IMR-90 (cell line): ENCODE measurements at regions not wholly inside any gene's neighbourhood (a gene's known extent, or its start where the extent isn't known, plus 50 kb on each side); places are given as distances from the start of the nearest gene placed in this dataset.

Experiments used
- ATAC-seq: fragments of 200-7000 bp; cut with Tn5 transposase; 2 replicates; pipeline ENCODE4 v1.9.1; 2020; ENCODE audit warnings: low read depth, mild to moderate bottlenecking, moderate library complexity
- BruUV-seq: library from RNA; stranded (reverse); fragments of 400-500 nt; replicated peaks from 2 replicates; lab custom pipeline; 2021; lab: Mats Ljungman, UMichigan
- CTCF ChIA-PET: fragments of 300-600 bp; formaldehyde crosslinking; extraction: SDS; loops from one replicate; lab custom pipeline; 2021; ENCODE audit warnings: antibody characterized with exemption; lab: Yijun Ruan, JAX
- POLR2A ChIA-PET: fragments of 300-600 bp; sonication (Branson Sonifier 250); formaldehyde crosslinking; loops from one replicate; lab custom pipeline; 2022; ENCODE audit warnings: antibody characterized with exemption; ENCODE audit not compliant: unreplicated experiment; lab: Charles Lee
- DNase-seq: peaks from one replicate; pipeline ENCODE4 v3.0.0; 2013
- H2AFZ ChIP-seq: replicated peaks from 2 replicates; pipeline ENCODE3; 2013; ENCODE audit warnings: low read length, mild to moderate bottlenecking; ENCODE audit not compliant: poor library complexity
- H2AK5ac ChIP-seq: 2 replicates; pipeline ENCODE4 v1.6.1; 2013; ENCODE audit warnings: low read depth, low read length, inconsistent platforms
- H2AK9ac ChIP-seq: replicated peaks from 2 replicates; pipeline ENCODE3; 2013; ENCODE audit warnings: mild to moderate bottlenecking, low read depth, low read length, moderate library complexity; ENCODE audit not compliant: poor library complexity
- H2BK120ac ChIP-seq: 2 replicates; pipeline ENCODE4 v1.6.1; 2013; ENCODE audit warnings: low read depth, low read length, inconsistent platforms
- H2BK15ac ChIP-seq: 3 replicates; pipeline ENCODE4 v1.6.1; 2013; ENCODE audit warnings: low read depth, low read length, inconsistent platforms
- H2BK20ac ChIP-seq: 2 replicates; pipeline ENCODE4 v1.6.1; 2013; ENCODE audit warnings: low read depth, mild to moderate bottlenecking, inconsistent platforms, low read length, moderate library complexity
- H2BK5ac ChIP-seq: 2 replicates; pipeline ENCODE4 v1.6.1; 2013; ENCODE audit warnings: mild to moderate bottlenecking, low read depth, low read length, inconsistent platforms; ENCODE audit not compliant: poor library complexity, severe bottlenecking
- H3K14ac ChIP-seq: replicated peaks from 2 replicates; pipeline ENCODE4 v1.6.1; 2013; ENCODE audit warnings: low read depth, low read length, inconsistent platforms
- H3K18ac ChIP-seq: 2 replicates; pipeline ENCODE4 v1.6.1; 2013; ENCODE audit warnings: low read depth, low read length, control low read depth
- H3K23ac ChIP-seq: 2 replicates; pipeline ENCODE4 v1.6.1; 2013; ENCODE audit warnings: low read depth, low read length, inconsistent platforms
- H3K27ac ChIP-seq: 2 replicates; pipeline ENCODE4 v1.5.1; 2013; ENCODE audit warnings: mild to moderate bottlenecking, control low read depth, low read length; ENCODE audit not compliant: insufficient read depth
- H3K27me3 ChIP-seq: 2 replicates; pipeline ENCODE4 v1.6.1; 2013; ENCODE audit warnings: low read length; ENCODE audit not compliant: control insufficient read depth, insufficient read depth
- H3K36me3 ChIP-seq: 2 replicates; pipeline ENCODE4 v1.6.1; 2013; ENCODE audit warnings: low read length, mixed read lengths; ENCODE audit not compliant: control insufficient read depth, insufficient read depth
- H3K4ac ChIP-seq: 2 replicates; pipeline ENCODE4 v1.6.1; 2013; ENCODE audit warnings: low read depth, low read length, inconsistent platforms
- H3K4me1 ChIP-seq: 2 replicates; pipeline ENCODE4 v1.6.1; 2013; ENCODE audit warnings: low read length, mixed read lengths; ENCODE audit not compliant: control insufficient read depth, insufficient read depth
- H3K4me2 ChIP-seq: 2 replicates; pipeline ENCODE4 v1.6.1; 2013; ENCODE audit warnings: low read depth, mild to moderate bottlenecking, control low read depth, low read length, moderate library complexity
- H3K4me3 ChIP-seq: 2 replicates; pipeline ENCODE4 v1.5.1; 2013; ENCODE audit warnings: low read depth, mild to moderate bottlenecking, control low read depth, low read length, moderate library complexity; ENCODE audit not compliant: insufficient read depth
- H3K56ac ChIP-seq: 2 replicates; pipeline ENCODE4 v1.6.1; 2013; ENCODE audit warnings: low read length, inconsistent platforms; ENCODE audit not compliant: insufficient read depth; ENCODE audit errors: extremely low read depth
- H3K79me1 ChIP-seq, 2 experiments: 2 replicates each; pipeline ENCODE4 v1.6.1; 2013; ENCODE audit warnings: low read length in 2 of 2, inconsistent platforms in 1 of 2, low read depth in 1 of 2
- H3K9ac ChIP-seq: 2 replicates; pipeline ENCODE4 v1.6.1; 2013; ENCODE audit warnings: low read depth, low read length, control low read depth
- H3K9me1 ChIP-seq: 2 replicates; pipeline ENCODE4 v1.6.1; 2013; ENCODE audit warnings: low read length, inconsistent platforms; ENCODE audit not compliant: insufficient read depth
- H3K9me3 ChIP-seq: 2 replicates; pipeline ENCODE4 v1.6.1; 2013; ENCODE audit warnings: low read length; ENCODE audit not compliant: control insufficient read depth, insufficient read depth
- H4K20me1 ChIP-seq: 2 replicates; pipeline ENCODE4 v1.6.1; 2013; ENCODE audit warnings: low read length, inconsistent platforms; ENCODE audit not compliant: insufficient read depth
- H4K5ac ChIP-seq: 2 replicates; pipeline ENCODE4 v1.6.1; 2013; ENCODE audit warnings: mild to moderate bottlenecking, low read depth, low read length, control low read depth
- H4K8ac ChIP-seq, 2 experiments: 2 replicates each; pipeline ENCODE4 v1.6.1; 2013; ENCODE audit warnings: low read depth in 2 of 2, low read length in 2 of 2, control low read depth in 1 of 2, inconsistent platforms in 1 of 2
- H4K91ac ChIP-seq: 2 replicates; pipeline ENCODE4 v1.6.1; 2013; ENCODE audit warnings: low read depth, low read length, inconsistent platforms; ENCODE audit not compliant: insufficient read depth
- CEBPB ChIP-seq: IDR thresholded peaks from 2 replicates; pipeline ENCODE4 v1.6.1; 2012; ENCODE audit warnings: low read depth, low read length, improper control_type of control experiment
- MAFK ChIP-seq: IDR thresholded peaks from 2 replicates; pipeline ENCODE4 v1.6.1; 2012; ENCODE audit warnings: low read depth, low read length, improper control_type of control experiment
- MXI1 ChIP-seq: IDR thresholded peaks from 2 replicates; pipeline ENCODE4 v1.6.1; 2012; ENCODE audit warnings: low read depth, mild to moderate bottlenecking, low read length, moderate library complexity, borderline replicate concordance
- POLR2A ChIP-seq: IDR thresholded peaks from 2 replicates; pipeline ENCODE4 v1.6.1; 2012; ENCODE audit warnings: mild to moderate bottlenecking, low read depth, low read length
- RAD21 ChIP-seq: IDR thresholded peaks from 2 replicates; pipeline ENCODE4 v1.6.1; 2012; ENCODE audit warnings: low read length, improper control_type of control experiment
- RCOR1 ChIP-seq: IDR thresholded peaks from 2 replicates; pipeline ENCODE4 v1.6.1; 2012; ENCODE audit warnings: mild to moderate bottlenecking, low read length, improper control_type of control experiment; ENCODE audit not compliant: insufficient replicate concordance
- WGBS, 2 experiments: methylation state at CpG; one replicate each; pipeline versions ENCODE4 v1.1.5 to v1.1.7; 2013; ENCODE audit warnings: missing lambda C conversion rate in 2 of 2; ENCODE audit not compliant: insufficient read length in 1 of 2; ENCODE audit errors: extremely low coverage in 2 of 2; 5-methylcytosine and 5-hydroxymethylcytosine counted together
- dilution Hi-C: fragments of 300-500 bp; cut with HindIII; formaldehyde crosslinking; loops from one replicate; pipeline ENCODE4 v1.14.3; 2018; ENCODE audit warnings: low sequenced_read_pairs; ENCODE audit not compliant: unreplicated experiment
- in situ Hi-C: fragments of 300-500 bp; cut with MboI; formaldehyde crosslinking; loops from 3 replicates; pipeline ENCODE4 v1.14.3; 2019; ENCODE audit warnings: low sequenced_read_pairs, inconsistent platforms, mixed read lengths
- intact Hi-C: fragments of 100-400 bp; cut with micrococcal nuclease; formaldehyde crosslinking; loops from 2 replicates; pipeline ENCODE4 v1.10.0; 2022
- TF ChIP-seq, protein P1 (sequence below): conservative IDR thresholded peaks from 2 replicates; pipeline ENCODE4 v1.5.1; 2012; ENCODE audit warnings: mild to moderate bottlenecking, low read depth, low read length, improper control_type of control experiment
- TF ChIP-seq, protein P2 (sequence below): fragments of 150-350 bp; IDR thresholded peaks from 2 replicates; pipeline ENCODE4 v1.6.1; 2016; ENCODE audit warnings: low read depth, mild to moderate bottlenecking, low read length, moderate library complexity, borderline replicate concordance
- TF ChIP-seq, protein P3 (sequence below): fragments of 150-350 bp; IDR thresholded peaks from 2 replicates; pipeline ENCODE4 v1.6.1; 2017; ENCODE audit warnings: mild to moderate bottlenecking, antibody characterized with exemption, low read length, low read depth

DNA sequence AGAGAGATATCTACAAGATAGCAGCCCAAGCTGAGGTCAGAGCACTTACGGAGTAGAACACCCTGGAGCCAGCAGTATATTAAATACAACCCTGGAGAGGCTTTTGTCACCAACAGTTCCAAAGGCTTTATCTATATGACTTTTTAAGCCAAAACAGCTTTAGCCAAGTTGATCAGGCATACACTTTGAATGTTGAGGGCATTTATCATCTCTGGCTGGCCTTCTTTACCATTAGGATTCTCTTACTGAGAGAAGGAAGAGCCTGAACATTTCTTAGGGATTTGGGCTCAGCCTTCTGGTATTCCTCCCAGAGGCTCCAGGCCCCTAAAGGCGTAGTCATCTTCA is 161.3 kb upstream of the RIMS1 start:
- no peaks in the 10 kb centered on the region for H4K20me1 ChIP-seq
- no peak overlapping the region for H2BK5ac ChIP-seq
- H3K27me3 ChIP-seq = no peaks in the 10 kb centered on the region; the same call in 1 of the 2 replicates
- H3K27ac ChIP-seq = no peak overlapping the region
- no peak overlapping the region for H2BK120ac ChIP-seq
- H3K9me1 ChIP-seq = no peaks in the 10 kb centered on the region
- no peak overlapping the region for H3K14ac ChIP-seq
- no peak overlapping the region for H3K4me3 ChIP-seq
- intact Hi-C loops (no loop called here), in situ Hi-C loops (no loop called here), dilution Hi-C loops (no loop called here)
- no peaks in the 10 kb centered on the region for H3K36me3 ChIP-seq
- H2AFZ ChIP-seq = no peak overlapping the region
- no peaks in the 10 kb centered on the region for H3K4me1 ChIP-seq
- H3K79me1 ChIP-seq = no peaks in the 10 kb centered on the region
- TF ChIP-seq RAD21 (no peak), POLR2A (no peak), MXI1 (no peak), RCOR1 (no peak), MAFK (no peak), CEBPB (no peak)
- TF ChIP-seq, protein P1, sequence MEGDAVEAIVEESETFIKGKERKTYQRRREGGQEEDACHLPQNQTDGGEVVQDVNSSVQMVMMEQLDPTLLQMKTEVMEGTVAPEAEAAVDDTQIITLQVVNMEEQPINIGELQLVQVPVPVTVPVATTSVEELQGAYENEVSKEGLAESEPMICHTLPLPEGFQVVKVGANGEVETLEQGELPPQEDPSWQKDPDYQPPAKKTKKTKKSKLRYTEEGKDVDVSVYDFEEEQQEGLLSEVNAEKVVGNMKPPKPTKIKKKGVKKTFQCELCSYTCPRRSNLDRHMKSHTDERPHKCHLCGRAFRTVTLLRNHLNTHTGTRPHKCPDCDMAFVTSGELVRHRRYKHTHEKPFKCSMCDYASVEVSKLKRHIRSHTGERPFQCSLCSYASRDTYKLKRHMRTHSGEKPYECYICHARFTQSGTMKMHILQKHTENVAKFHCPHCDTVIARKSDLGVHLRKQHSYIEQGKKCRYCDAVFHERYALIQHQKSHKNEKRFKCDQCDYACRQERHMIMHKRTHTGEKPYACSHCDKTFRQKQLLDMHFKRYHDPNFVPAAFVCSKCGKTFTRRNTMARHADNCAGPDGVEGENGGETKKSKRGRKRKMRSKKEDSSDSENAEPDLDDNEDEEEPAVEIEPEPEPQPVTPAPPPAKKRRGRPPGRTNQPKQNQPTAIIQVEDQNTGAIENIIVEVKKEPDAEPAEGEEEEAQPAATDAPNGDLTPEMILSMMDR = no peak
- TF ChIP-seq, protein P2, sequence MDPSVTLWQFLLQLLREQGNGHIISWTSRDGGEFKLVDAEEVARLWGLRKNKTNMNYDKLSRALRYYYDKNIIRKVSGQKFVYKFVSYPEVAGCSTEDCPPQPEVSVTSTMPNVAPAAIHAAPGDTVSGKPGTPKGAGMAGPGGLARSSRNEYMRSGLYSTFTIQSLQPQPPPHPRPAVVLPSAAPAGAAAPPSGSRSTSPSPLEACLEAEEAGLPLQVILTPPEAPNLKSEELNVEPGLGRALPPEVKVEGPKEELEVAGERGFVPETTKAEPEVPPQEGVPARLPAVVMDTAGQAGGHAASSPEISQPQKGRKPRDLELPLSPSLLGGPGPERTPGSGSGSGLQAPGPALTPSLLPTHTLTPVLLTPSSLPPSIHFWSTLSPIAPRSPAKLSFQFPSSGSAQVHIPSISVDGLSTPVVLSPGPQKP = no peak
- TF ChIP-seq, protein P3, sequence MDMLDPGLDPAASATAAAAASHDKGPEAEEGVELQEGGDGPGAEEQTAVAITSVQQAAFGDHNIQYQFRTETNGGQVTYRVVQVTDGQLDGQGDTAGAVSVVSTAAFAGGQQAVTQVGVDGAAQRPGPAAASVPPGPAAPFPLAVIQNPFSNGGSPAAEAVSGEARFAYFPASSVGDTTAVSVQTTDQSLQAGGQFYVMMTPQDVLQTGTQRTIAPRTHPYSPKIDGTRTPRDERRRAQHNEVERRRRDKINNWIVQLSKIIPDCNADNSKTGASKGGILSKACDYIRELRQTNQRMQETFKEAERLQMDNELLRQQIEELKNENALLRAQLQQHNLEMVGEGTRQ = no peak
- H4K91ac ChIP-seq = no peak overlapping the region
- H2AK9ac ChIP-seq = no peak overlapping the region
- H3K23ac ChIP-seq = no peak overlapping the region
- ATAC-seq = no peak
- ChIA-PET CTCF (no interaction called here), POLR2A (no interaction called here)
- H4K5ac ChIP-seq = no peak overlapping the region
- WGBS, 2 experiments = no CpG with 5 or more reads among the region's 2 CpGs
- H3K18ac ChIP-seq = no peak overlapping the region
- no peak overlapping the region for H2BK15ac ChIP-seq
- no peak overlapping the region for H3K4me2 ChIP-seq
- no peak overlapping the region for H4K8ac ChIP-seq
- BruUV-seq = no TSS peak
- no peak overlapping the region for H2AK5ac ChIP-seq
- H3K9ac ChIP-seq = no peak overlapping the region
- H3K9me3 ChIP-seq = no peaks in the 10 kb centered on the region
- H3K4ac ChIP-seq = no peak overlapping the region
- H2BK20ac ChIP-seq = no peak overlapping the region
- no peak for DNase-seq
- H3K56ac ChIP-seq = no peak overlapping the region
